ENCODE measurements at regions not wholly inside any gene's neighbourhood (a gene's known extent, or its start where the extent isn't known, plus 50 kb on each side); places are given as distances from the start of the nearest gene placed in this dataset.

- H3K27ac ChIP-seq (ENCODE audit: low read depth, low read length, poor library complexity, severe bottlenecking): no peak overlapping the region
- no TSS peak for BruUV-seq (replicated peaks)
- POLR2A ChIA-PET (ENCODE audit: low non-redundant PET): no interaction called here
- DNase-seq (ENCODE audit: low spot score): no peak
- H3K36me3 ChIP-seq (ENCODE audit: insufficient read depth, low read length, poor library complexity, severe bottlenecking): no peaks in the 10 kb centered on the region
- intact Hi-C loops (cut with micrococcal nuclease; ENCODE audit: unreplicated experiment): loop anchor here (10.0 kb wide), 1 partner anchor 438 kb away; no protein-coding TSS in a partner anchor
- H3K4me3 ChIP-seq (ENCODE audit: low read depth, low read length, poor library complexity, severe bottlenecking): no peak overlapping the region
- no peaks in the 10 kb centered on the region for H3K27me3 ChIP-seq (replicated peaks; ENCODE audit: insufficient read depth, low read depth, low read length, poor library complexity)
- CTCF ChIA-PET: no interaction called here
- no peak for TF ChIP-seq EZH2 (IDR thresholded peaks at IDR 0.05; ENCODE audit: borderline replicate concordance, low read depth, low read length, poor library complexity, severe bottlenecking)
- no peak for TF ChIP-seq CTCF (conservative IDR thresholded peaks at IDR 0.05; ENCODE audit: low read depth, low read length)
- H3K9me3 ChIP-seq (ENCODE audit: low read depth, low read length, poor library complexity, severe bottlenecking): no peaks in the 10 kb centered on the region
- H3K4me1 ChIP-seq (ENCODE audit: insufficient read depth, low read length, poor library complexity, severe bottlenecking): no peaks in the 10 kb centered on the region
Observed at GRCh38 chr13:59236944-59237343, 926.8 kb downstream of the DIAPH3 start.

- H3K9me3 ChIP-seq (ENCODE audit: low read depth, low read length, poor library complexity, severe bottlenecking): no peaks in the 10 kb centered on the region
- no peaks in the 10 kb centered on the region for H3K27me3 ChIP-seq (replicated peaks; ENCODE audit: insufficient read depth, low read depth, low read length, poor library complexity)
- H3K4me3 ChIP-seq (ENCODE audit: low read depth, low read length, poor library complexity, severe bottlenecking): no peak overlapping the region
- ChIA-PET CTCF (no interaction called here), POLR2A (ENCODE audit: low non-redundant PET) (no interaction called here)
- DNase-seq (ENCODE audit: low spot score): no peak
- BruUV-seq (replicated peaks): no TSS peak
- intact Hi-C loops (cut with micrococcal nuclease; ENCODE audit: unreplicated experiment): no loop called here
- TF ChIP-seq CTCF (conservative IDR thresholded peaks at IDR 0.05; ENCODE audit: low read depth, low read length) (no peak), EZH2 (IDR thresholded peaks at IDR 0.05; ENCODE audit: borderline replicate concordance, low read depth, low read length, poor library complexity, severe bottlenecking) (no peak)
- no peaks in the 10 kb centered on the region for H3K36me3 ChIP-seq (ENCODE audit: insufficient read depth, low read length, poor library complexity, severe bottlenecking)
- H3K4me1 ChIP-seq (ENCODE audit: insufficient read depth, low read length, poor library complexity, severe bottlenecking): no peaks in the 10 kb centered on the region
- no peak overlapping the region for H3K27ac ChIP-seq (ENCODE audit: low read depth, low read length, poor library complexity, severe bottlenecking)
Observed at GRCh38 chr13:59247171-59247570, 916.6 kb downstream of the DIAPH3 start.

GRCh38 chr13:59250336-59251189 is 913.2 kb downstream of the DIAPH3 start:
- no TSS peak for BruUV-seq (replicated peaks)
- H3K27ac ChIP-seq (ENCODE audit: low read depth, low read length, poor library complexity, severe bottlenecking): no peak overlapping the region
- no peaks in the 10 kb centered on the region for H3K36me3 ChIP-seq (ENCODE audit: insufficient read depth, low read length, poor library complexity, severe bottlenecking)
- TF ChIP-seq CTCF (conservative IDR thresholded peaks at IDR 0.05; ENCODE audit: low read depth, low read length) (no peak), EZH2 (IDR thresholded peaks at IDR 0.05; ENCODE audit: borderline replicate concordance, low read depth, low read length, poor library complexity, severe bottlenecking) (no peak)
- H3K4me3 ChIP-seq (ENCODE audit: low read depth, low read length, poor library complexity, severe bottlenecking): no peak overlapping the region
- no peak for DNase-seq (ENCODE audit: low spot score)
- intact Hi-C loops (cut with micrococcal nuclease; ENCODE audit: unreplicated experiment): no loop called here
- no peaks in the 10 kb centered on the region for H3K27me3 ChIP-seq (replicated peaks; ENCODE audit: insufficient read depth, low read depth, low read length, poor library complexity)
- H3K4me1 ChIP-seq (ENCODE audit: insufficient read depth, low read length, poor library complexity, severe bottlenecking): no peaks in the 10 kb centered on the region
- H3K9me3 ChIP-seq (ENCODE audit: low read depth, low read length, poor library complexity, severe bottlenecking): no peaks in the 10 kb centered on the region
- CTCF ChIA-PET: no interaction called here
- POLR2A ChIA-PET (ENCODE audit: low non-redundant PET): no interaction called here

All from A673 (cell line).